ENCODE measurements at regions not wholly inside any gene's neighbourhood (a gene's known extent, or its start where the extent isn't known, plus 50 kb on each side); places are given as distances from the start of the nearest gene placed in this dataset.

DNA sequence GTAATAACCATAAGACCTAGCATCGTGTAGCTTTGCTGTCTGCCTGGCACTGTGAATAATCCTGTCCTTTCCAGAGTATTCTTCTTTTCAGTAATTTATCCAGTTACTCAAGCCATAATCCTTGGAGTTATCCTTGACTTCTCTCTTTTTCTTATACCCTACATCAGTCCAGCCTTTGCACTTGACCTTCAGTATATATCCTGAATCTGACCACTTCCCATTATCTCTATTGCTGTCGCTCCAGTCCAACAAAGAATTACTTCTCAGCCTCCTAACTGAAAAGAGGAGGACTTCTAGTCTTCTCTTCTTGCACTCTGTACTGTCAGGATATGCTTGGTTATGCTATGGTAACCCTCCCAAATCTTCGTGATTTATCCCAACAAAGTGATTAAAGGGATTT is 393.8 kb downstream of the SHQ1 start:
- no peak overlapping the region for H3K4me2 ChIP-seq (ENCODE audit: insufficient read depth, low read length)
- H3K9me3 ChIP-seq (replicated peaks; ENCODE audit: control insufficient read depth, insufficient read depth, low read length): no peaks in the 10 kb centered on the region
- H3K27ac ChIP-seq (ENCODE audit: insufficient read depth, low read depth, low read length): no peak overlapping the region
- CTCF ChIA-PET: no interaction called here
- H3K4me1 ChIP-seq (ENCODE audit: control insufficient read depth, extremely low read depth, insufficient read depth, low read length): peaks cover 9% of the 10 kb centered on the region
- no peaks in the 10 kb centered on the region for H3K9me1 ChIP-seq (replicated peaks; ENCODE audit: control insufficient read depth, extremely low read depth, insufficient read depth, low read length)
- POLR2A ChIA-PET: no interaction called here
- DNase-seq (ENCODE audit: low read depth, low spot score): no peak
- no peak for FAIRE-seq
- no peaks in the 10 kb centered on the region for H3K79me2 ChIP-seq (ENCODE audit: control insufficient read depth, insufficient read depth, low read length)
- H4K20me1 ChIP-seq (replicated peaks; ENCODE audit: control insufficient read depth, extremely low read depth, insufficient read depth, low read length): no peaks in the 10 kb centered on the region
- no peak overlapping the region for H3K4me3 ChIP-seq (replicated peaks in 1 of 3; ENCODE audit: insufficient read depth in 1 of 3, low read depth in 1 of 3, low read length in 3 of 3)
- BruUV-seq (replicated peaks): no TSS peak
- no peak overlapping the region for H3K9ac ChIP-seq (replicated peaks; ENCODE audit: extremely low read depth, insufficient read depth, low read length)
- H2AFZ ChIP-seq (ENCODE audit: low read depth, low read length): no peak overlapping the region
- H3K27me3 ChIP-seq (ENCODE audit: control insufficient read depth in 2 of 2, insufficient read depth in 2 of 2, low read length in 2 of 2): peaks cover 15 to 31% of the 10 kb centered on the region in 2 experiments
- intact Hi-C loops (cut with micrococcal nuclease): no loop called here
- dilution Hi-C loops (cut with MboI; ENCODE audit: extremely low pct_ligation_motif_present, low sequenced_read_pairs): no loop called here
- TF ChIP-seq EZH2 (IDR thresholded peaks at IDR 0.05; ENCODE audit: borderline replicate concordance, low read depth, low read length, severe bottlenecking): no peak
- no peak for TF ChIP-seq GATA2 (IDR thresholded peaks at IDR 0.05; ENCODE audit: insufficient read depth, insufficient read length, low read depth, low read length)
- no peak for TF ChIP-seq POLR2A (IDR thresholded peaks at IDR 0.05; ENCODE audit: low read depth, low read length)
- no peak for TF ChIP-seq FOS (IDR thresholded peaks at IDR 0.05; ENCODE audit: borderline replicate concordance, insufficient read depth, low read length)
- TF ChIP-seq, protein P1, sequence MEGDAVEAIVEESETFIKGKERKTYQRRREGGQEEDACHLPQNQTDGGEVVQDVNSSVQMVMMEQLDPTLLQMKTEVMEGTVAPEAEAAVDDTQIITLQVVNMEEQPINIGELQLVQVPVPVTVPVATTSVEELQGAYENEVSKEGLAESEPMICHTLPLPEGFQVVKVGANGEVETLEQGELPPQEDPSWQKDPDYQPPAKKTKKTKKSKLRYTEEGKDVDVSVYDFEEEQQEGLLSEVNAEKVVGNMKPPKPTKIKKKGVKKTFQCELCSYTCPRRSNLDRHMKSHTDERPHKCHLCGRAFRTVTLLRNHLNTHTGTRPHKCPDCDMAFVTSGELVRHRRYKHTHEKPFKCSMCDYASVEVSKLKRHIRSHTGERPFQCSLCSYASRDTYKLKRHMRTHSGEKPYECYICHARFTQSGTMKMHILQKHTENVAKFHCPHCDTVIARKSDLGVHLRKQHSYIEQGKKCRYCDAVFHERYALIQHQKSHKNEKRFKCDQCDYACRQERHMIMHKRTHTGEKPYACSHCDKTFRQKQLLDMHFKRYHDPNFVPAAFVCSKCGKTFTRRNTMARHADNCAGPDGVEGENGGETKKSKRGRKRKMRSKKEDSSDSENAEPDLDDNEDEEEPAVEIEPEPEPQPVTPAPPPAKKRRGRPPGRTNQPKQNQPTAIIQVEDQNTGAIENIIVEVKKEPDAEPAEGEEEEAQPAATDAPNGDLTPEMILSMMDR (IDR thresholded peaks at IDR 0.05; ENCODE audit: extremely low read depth in 1 of 2, insufficient read depth in 1 of 2, low read depth in 1 of 2, low read length in 2 of 2): no peak
- TF ChIP-seq MYC (IDR thresholded peaks at IDR 0.05; ENCODE audit: low read depth, low read length): no peak
- TF ChIP-seq, protein P2, sequence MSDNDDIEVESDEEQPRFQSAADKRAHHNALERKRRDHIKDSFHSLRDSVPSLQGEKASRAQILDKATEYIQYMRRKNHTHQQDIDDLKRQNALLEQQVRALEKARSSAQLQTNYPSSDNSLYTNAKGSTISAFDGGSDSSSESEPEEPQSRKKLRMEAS (IDR thresholded peaks at IDR 0.05; ENCODE audit: insufficient read depth, insufficient read length): no peak
- no peaks in the 10 kb centered on the region for H3K36me3 ChIP-seq (ENCODE audit: control insufficient read depth in 2 of 2, extremely low read depth in 1 of 2, insufficient read depth in 2 of 2, low read length in 2 of 2)

Data from endothelial cell of umbilical vein (primary cell).